H1 (cell line): ENCODE measurements at regions not wholly inside any gene's neighbourhood (a gene's known extent, or its start where the extent isn't known, plus 50 kb on each side); places are given as distances from the start of the nearest gene placed in this dataset.

Experiments
- ASH2L ChIP-seq: fragments of 200-600, 300-600 bp; sonication (generic); IDR thresholded peaks from one replicate; pipeline ENCODE4 v1.7.1; 2017; ENCODE audit warnings: low read length
- ATF3 ChIP-seq: IDR thresholded peaks from 2 replicates; pipeline ENCODE4 v1.6.1; 2011; ENCODE audit warnings: low read depth, mild to moderate bottlenecking, low read length; ENCODE audit not compliant: insufficient read depth
- BACH1 ChIP-seq: IDR thresholded peaks from 2 replicates; pipeline ENCODE4 v1.6.1; 2012; ENCODE audit warnings: low read length, improper control_type of control experiment
- BRCA1 ChIP-seq: IDR thresholded peaks from 2 replicates; pipeline ENCODE4 v1.6.1; 2012; ENCODE audit warnings: low read depth, low read length, improper control_type of control experiment
- EGR1 ChIP-seq: IDR thresholded peaks from 2 replicates; pipeline ENCODE4 v1.6.1; 2011; ENCODE audit warnings: low read depth, low read length, borderline replicate concordance
- EZH2 ChIP-seq: fragments of 200-600 bp; sonication (generic); IDR thresholded peaks from 2 replicates; pipeline ENCODE4 v1.7.1; 2012; ENCODE audit warnings: low read depth, mild to moderate bottlenecking, moderate library complexity, low read length, inconsistent platforms; ENCODE audit not compliant: severe bottlenecking
- POLR2A ChIP-seq, 2 experiments: IDR thresholded peaks; 1 replicate in 1 of 2; 2 replicates in 1 of 2; pipeline ENCODE4 v1.6.1; 2011; ENCODE audit warnings: low read depth in 2 of 2, low read length in 2 of 2, mild to moderate bottlenecking in 2 of 2; ENCODE audit errors: control extremely low read depth in 1 of 2
- RFX5 ChIP-seq: IDR thresholded peaks from 2 replicates; pipeline ENCODE4 v1.6.1; 2011; ENCODE audit warnings: low read depth, low read length, improper control_type of control experiment, borderline replicate concordance
- SP1 ChIP-seq: IDR thresholded peaks from 2 replicates; pipeline ENCODE4 v1.6.1; 2011; ENCODE audit warnings: low read depth, low read length
- TAF7 ChIP-seq: optimal IDR thresholded peaks from 2 replicates; pipeline ENCODE3; 2011; ENCODE audit warnings: low read depth, mild to moderate bottlenecking, inconsistent platforms, low read length, moderate library complexity, borderline replicate concordance
- USF2 ChIP-seq: IDR thresholded peaks from 2 replicates; pipeline ENCODE4 v1.6.1; 2011; ENCODE audit warnings: low read length, improper control_type of control experiment
- TF ChIP-seq, protein P1 (sequence below), 3 experiments: IDR thresholded peaks; 1 replicate in 2 of 3; 2 replicates in 1 of 3; pipeline versions ENCODE4 v1.5.1 to v1.6.1; 2011; ENCODE audit warnings: low read length in 3 of 3, mild to moderate bottlenecking in 3 of 3, inconsistent platforms in 2 of 3, low read depth in 1 of 3, moderate library complexity in 1 of 3; ENCODE audit not compliant: insufficient read depth in 1 of 3; ENCODE audit errors: control extremely low read depth in 1 of 3

- TF ChIP-seq RFX5 (no peak), EGR1 (no peak), ASH2L (no peak), BRCA1 (no peak), TAF7 (no peak), POLR2A (IDR thresholded peaks at IDR 0.05; ENCODE audit: control extremely low read depth in 1 of 2, low read depth in 2 of 2, low read length in 2 of 2) (no peak), SP1 (no peak), ATF3 (no peak), EZH2 (no peak), USF2 (no peak), BACH1 (no peak)
- TF ChIP-seq, protein P1, sequence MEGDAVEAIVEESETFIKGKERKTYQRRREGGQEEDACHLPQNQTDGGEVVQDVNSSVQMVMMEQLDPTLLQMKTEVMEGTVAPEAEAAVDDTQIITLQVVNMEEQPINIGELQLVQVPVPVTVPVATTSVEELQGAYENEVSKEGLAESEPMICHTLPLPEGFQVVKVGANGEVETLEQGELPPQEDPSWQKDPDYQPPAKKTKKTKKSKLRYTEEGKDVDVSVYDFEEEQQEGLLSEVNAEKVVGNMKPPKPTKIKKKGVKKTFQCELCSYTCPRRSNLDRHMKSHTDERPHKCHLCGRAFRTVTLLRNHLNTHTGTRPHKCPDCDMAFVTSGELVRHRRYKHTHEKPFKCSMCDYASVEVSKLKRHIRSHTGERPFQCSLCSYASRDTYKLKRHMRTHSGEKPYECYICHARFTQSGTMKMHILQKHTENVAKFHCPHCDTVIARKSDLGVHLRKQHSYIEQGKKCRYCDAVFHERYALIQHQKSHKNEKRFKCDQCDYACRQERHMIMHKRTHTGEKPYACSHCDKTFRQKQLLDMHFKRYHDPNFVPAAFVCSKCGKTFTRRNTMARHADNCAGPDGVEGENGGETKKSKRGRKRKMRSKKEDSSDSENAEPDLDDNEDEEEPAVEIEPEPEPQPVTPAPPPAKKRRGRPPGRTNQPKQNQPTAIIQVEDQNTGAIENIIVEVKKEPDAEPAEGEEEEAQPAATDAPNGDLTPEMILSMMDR (IDR thresholded peaks at IDR 0.05; ENCODE audit: control extremely low read depth in 1 of 3, insufficient read depth in 1 of 3, low read depth in 1 of 3, low read length in 3 of 3), result no peak
Measured at GRCh38 chr3:102332205-102332604, 102.6 kb upstream of the ZPLD1 start.
